Loucy (cell line): ENCODE measurements at regions not wholly inside any gene's neighbourhood (a gene's known extent, or its start where the extent isn't known, plus 50 kb on each side); places are given as distances from the start of the nearest gene placed in this dataset.

Experiments used
- CTCF ChIP-seq: fragments of 200-600 bp; sonication (generic); conservative IDR thresholded peaks from 2 replicates; pipeline ENCODE4 v1.5.1; 2014; ENCODE audit warnings: mild to moderate bottlenecking, antibody characterized with exemption, low read length
- EZH2phosphoT487 ChIP-seq: fragments of 200-600 bp; IDR thresholded peaks from 2 replicates; pipeline ENCODE4 v1.6.1; 2018; ENCODE audit warnings: antibody characterized with exemption, mild to moderate bottlenecking, moderate library complexity, borderline replicate concordance

DNA sequence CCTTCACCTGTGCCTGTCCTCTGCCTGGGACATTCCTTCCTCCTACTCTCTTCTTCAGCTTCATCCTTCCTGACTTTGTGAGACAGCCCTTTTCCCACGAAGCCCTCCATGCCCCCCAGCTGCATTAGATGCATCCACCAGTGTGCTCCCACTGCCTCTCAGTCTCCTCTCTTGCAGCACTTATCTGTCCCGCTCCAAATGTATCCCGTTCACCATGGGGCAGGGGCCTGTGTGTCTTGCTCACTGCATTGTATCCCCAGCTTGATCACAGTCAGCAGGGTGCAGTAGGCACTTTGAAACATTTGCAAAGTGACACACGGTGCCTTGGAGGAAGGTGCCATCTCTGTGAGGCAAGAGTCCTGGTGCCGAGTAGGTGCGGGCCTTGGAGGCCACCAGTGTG lies 104.0 kb downstream of the SLC25A47 start:
- TF ChIP-seq CTCF (no peak), EZH2phosphoT487 (no peak)
